ENCODE measurements at regions not wholly inside any gene's neighbourhood (a gene's known extent, or its start where the extent isn't known, plus 50 kb on each side); places are given as distances from the start of the nearest gene placed in this dataset.

- TF ChIP-seq CTCF (IDR thresholded peaks at IDR 0.05) (no peak), POLR2A (IDR thresholded peaks at IDR 0.05) (no peak)
Measured at GRCh38 chr13:104288496-104288895, 1222.3 kb upstream of the SLC10A2 start.
